ENCODE measurements at regions not wholly inside any gene's neighbourhood (a gene's known extent, or its start where the extent isn't known, plus 50 kb on each side); places are given as distances from the start of the nearest gene placed in this dataset.

DNA sequence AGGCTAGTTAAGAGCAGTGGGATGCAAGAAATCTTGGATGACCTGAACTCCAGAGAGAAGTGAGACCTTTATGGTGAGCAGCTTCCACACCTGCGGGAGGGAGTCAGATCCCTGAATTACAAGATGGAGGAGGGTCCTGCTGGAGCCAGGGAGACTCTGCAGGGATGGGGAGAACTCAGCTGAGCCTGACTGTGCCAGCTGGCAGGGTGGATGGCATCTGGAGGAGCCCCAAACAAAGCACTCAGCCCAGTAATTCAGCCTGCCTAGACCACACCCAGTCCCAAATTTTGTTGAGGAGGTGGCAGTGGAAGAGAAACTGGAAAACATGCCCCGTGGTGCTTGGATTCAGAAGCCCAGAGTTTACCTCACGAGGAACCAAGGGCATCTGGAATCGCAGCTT lies 208.2 kb downstream of the WDR11 start:
- H3K27me3 ChIP-seq (ENCODE audit: control insufficient read depth in 1 of 2, insufficient read depth in 2 of 2, low read length in 2 of 2), result no peaks in the 10 kb centered on the region
- no peak overlapping the region for H3K27ac ChIP-seq (ENCODE audit: low read depth, low read length)
- H3K36me3 ChIP-seq (ENCODE audit: insufficient read depth, low read length), result no peaks in the 10 kb centered on the region
- H3K4me1 ChIP-seq (ENCODE audit: insufficient read depth, low read length), result peaks cover 16% of the 10 kb centered on the region
- no peak overlapping the region for H3K4me3 ChIP-seq (ENCODE audit: low read depth in 1 of 2, low read length in 2 of 2)
- no peaks in the 10 kb centered on the region for H3K9me3 ChIP-seq (ENCODE audit: low read length)
- no peak overlapping the region for H3K9ac ChIP-seq (ENCODE audit: low read length)

DNA sequence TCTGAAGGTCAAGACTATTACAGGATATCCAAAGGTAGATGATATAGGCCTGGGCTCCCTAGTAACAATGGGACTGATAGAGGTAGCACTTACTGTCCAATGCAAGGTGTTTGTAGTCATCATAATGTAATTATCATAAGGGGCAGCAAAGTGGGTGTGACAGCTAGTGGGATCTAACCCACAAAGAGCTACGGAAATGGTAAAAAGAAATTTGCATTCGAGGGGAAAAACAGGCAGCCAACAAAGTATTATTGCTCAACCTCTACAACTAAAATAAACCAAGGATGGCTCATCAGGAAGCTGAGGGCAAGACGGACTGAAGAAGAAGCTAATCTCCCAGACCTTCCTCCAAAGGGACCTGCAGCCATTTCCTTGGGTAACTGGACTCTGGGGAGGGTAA lies 211.0 kb downstream of the WDR11 start:
- H3K27ac ChIP-seq (ENCODE audit: low read depth, low read length), result no peak overlapping the region
- H3K4me3 ChIP-seq (ENCODE audit: low read depth in 1 of 2, low read length in 2 of 2), result no peak overlapping the region
- no peaks in the 10 kb centered on the region for H3K27me3 ChIP-seq (ENCODE audit: control insufficient read depth in 1 of 2, insufficient read depth in 2 of 2, low read length in 2 of 2)
- H3K9me3 ChIP-seq (ENCODE audit: low read length), result no peaks in the 10 kb centered on the region
- peaks cover 10% of the 10 kb centered on the region for H3K4me1 ChIP-seq (ENCODE audit: insufficient read depth, low read length)
- H3K36me3 ChIP-seq (ENCODE audit: insufficient read depth, low read length), result no peaks in the 10 kb centered on the region
- H3K9ac ChIP-seq (ENCODE audit: low read length), result no peak overlapping the region

DNA sequence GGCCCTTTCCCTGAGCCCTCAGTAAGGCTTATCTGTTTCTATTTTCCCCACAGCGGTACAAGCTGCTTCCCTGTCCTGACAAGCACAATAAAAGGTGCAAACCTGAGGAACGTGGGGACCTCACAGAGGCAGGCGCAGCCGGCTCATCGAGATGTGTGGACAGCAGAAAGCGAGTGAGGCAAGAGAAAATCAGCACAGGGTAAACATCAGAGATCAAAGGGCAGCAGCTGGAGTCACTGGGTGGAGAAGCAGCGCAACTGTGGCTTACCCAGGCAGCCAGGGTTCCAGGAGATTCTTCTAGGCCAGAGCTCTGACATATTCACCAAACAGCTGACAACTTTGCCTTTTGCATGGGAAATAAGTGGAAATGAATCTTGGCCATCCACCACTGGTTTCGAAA lies 212.6 kb downstream of the WDR11 start:
- Histone ChIP-seq H3K27ac (ENCODE audit: low read depth, low read length) (no peak overlapping the region), H3K4me3 (ENCODE audit: low read depth in 1 of 2, low read length in 2 of 2) (no peak overlapping the region), H3K9ac (ENCODE audit: low read length) (no peak overlapping the region), H3K27me3 (ENCODE audit: control insufficient read depth in 1 of 2, insufficient read depth in 2 of 2, low read length in 2 of 2) (no peaks in the 10 kb centered on the region), H3K9me3 (ENCODE audit: low read length) (no peaks in the 10 kb centered on the region), H3K36me3 (ENCODE audit: insufficient read depth, low read length) (no peaks in the 10 kb centered on the region), H3K4me1 (ENCODE audit: insufficient read depth, low read length) (peaks cover 13% of the 10 kb centered on the region)

DNA sequence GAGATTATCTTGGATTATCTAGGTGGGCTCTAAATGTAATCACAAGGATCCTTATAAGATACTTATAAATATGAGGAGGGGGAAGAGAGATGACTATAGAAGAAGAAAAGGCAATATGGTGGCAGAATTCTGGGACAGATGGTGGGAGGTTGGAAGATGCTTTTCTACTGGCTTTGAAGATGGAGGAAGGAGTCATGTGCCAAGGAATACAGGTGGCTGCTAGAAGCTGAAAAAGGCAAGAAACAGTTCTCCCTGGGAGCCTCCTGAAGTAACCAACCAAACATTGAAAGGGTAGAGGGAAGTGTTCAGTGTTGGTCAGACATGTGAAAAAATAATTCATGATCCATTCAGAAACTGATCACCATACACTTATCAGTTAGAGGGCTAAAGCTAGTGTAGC lies 213.3 kb downstream of the WDR11 start:
- no peaks in the 10 kb centered on the region for H3K36me3 ChIP-seq (ENCODE audit: insufficient read depth, low read length)
- no peak overlapping the region for H3K27ac ChIP-seq (ENCODE audit: low read depth, low read length)

DNA sequence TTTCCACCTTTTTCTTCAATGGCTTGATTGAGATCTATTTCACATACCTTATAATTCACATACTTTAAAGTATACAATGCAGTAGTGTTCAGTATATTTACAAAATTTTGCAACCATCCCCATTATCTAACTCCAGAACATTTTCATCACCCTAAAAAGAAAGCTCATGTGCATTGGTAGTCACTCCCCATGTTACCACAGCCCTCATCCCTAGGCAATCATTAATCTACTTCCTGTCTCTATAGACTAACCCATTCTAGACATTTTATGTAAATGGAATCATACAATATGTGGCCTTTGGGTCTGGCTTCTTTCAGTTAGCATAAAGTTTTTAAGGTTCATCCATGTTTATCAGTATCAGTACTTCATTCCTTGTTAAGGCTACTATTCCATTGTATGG lies 214.2 kb downstream of the WDR11 start:
- Histone ChIP-seq H3K36me3 (ENCODE audit: insufficient read depth, low read length) (no peaks in the 10 kb centered on the region), H3K4me3 (ENCODE audit: low read depth in 1 of 2, low read length in 2 of 2) (no peak overlapping the region), H3K9ac (ENCODE audit: low read length) (no peak overlapping the region), H3K9me3 (ENCODE audit: low read length) (no peaks in the 10 kb centered on the region), H3K27me3 (ENCODE audit: control insufficient read depth in 1 of 2, insufficient read depth in 2 of 2, low read length in 2 of 2) (no peaks in the 10 kb centered on the region), H3K27ac (ENCODE audit: low read depth, low read length) (no peak overlapping the region), H3K4me1 (ENCODE audit: insufficient read depth, low read length) (peaks cover 19% of the 10 kb centered on the region)

More for the DNA sequence above, 213.3 kb downstream of the WDR11 start:
- Histone ChIP-seq H3K4me3 (ENCODE audit: low read depth in 1 of 2, low read length in 2 of 2) (no peak overlapping the region), H3K9ac (ENCODE audit: low read length) (no peak overlapping the region), H3K27me3 (ENCODE audit: control insufficient read depth in 1 of 2, insufficient read depth in 2 of 2, low read length in 2 of 2) (no peaks in the 10 kb centered on the region), H3K9me3 (ENCODE audit: low read length) (no peaks in the 10 kb centered on the region), H3K4me1 (ENCODE audit: insufficient read depth, low read length) (peaks cover 13% of the 10 kb centered on the region)

DNA sequence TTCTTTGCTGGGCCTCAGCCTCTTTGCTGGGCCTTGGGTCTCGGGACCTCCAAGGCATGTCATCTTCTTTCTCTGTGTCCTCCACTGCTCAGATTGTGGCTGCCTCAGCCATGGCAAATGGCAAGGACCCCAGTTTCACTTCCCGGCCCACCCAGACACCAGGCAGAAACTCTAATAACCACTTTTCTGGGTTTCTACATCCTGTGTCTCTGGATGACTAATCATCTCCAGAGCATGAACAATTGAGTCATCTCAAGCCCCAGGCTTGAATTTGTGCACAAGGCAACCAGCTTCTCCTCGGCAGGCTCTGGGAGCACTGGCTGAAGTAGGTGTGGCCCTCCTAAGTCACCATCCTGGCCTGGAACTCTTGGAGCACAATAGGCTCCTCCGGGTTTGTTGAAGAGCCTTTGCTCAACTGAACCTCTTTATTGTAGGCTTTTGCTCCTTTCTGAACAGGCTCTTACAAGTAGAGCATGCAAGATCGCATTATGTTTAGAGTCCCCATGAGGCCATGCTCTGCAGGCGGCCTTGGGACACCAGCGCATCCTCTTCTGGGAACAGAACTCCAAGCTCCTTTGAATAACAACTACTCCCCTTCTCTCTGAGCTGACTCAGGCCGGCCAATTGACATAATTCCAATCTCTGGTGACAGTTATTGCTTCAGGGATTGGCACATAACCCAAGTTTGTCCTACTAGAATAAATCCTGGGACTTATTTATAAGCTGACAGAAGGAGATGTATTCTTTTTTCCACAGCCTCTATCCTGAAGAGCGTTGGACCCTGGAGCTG lies 218.1 kb downstream of the WDR11 start:
- H3K27me3 ChIP-seq (ENCODE audit: control insufficient read depth in 1 of 2, insufficient read depth in 2 of 2, low read length in 2 of 2), result no peaks in the 10 kb centered on the region
- H3K4me1 ChIP-seq (ENCODE audit: insufficient read depth, low read length), result peaks cover 50% of the 10 kb centered on the region
- H3K27ac ChIP-seq (ENCODE audit: low read depth, low read length), result peak overlapping the region; percentile 35
- H3K9ac ChIP-seq (ENCODE audit: low read length), result no peak overlapping the region
- H3K9me3 ChIP-seq (ENCODE audit: low read length), result no peaks in the 10 kb centered on the region
- no peak overlapping the region for H3K4me3 ChIP-seq (ENCODE audit: low read depth in 1 of 2, low read length in 2 of 2)
- H3K36me3 ChIP-seq (ENCODE audit: insufficient read depth, low read length), result no peaks in the 10 kb centered on the region

DNA sequence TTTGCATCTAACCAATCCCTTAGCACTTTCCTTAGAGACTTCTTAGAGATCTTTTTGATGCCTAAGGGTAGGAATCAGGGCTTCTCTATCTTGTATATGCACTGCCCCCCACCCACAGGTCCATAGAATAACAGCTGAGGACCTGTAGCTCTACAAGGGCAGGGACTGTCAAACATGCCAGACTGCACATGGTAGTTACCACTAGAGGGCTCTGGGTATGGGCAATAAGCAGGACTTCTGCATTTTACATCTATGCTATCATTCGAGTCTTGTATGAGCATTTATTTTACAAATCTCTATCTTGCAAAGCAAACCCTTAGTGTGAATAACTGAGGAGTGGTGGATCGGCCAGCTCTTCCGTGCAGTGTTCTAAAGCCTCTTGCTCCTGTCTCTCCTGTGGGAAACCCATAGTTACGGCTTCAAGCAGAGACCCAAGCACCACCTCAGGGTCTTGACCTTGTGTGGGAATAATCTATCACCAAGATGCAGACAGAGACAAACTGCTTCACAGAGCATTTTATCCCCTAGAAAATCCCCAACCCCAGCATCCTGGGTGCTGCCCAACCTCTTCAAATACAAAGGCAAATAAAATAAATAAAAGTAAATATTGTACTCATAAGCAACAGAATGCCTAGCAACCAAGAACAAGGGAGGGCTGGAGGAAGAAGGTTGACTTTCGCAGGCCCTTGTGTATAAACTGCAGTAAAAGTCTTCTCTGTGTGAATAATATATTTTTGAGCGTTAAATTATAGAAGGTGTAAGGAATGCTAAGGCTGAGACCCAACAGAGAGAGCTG lies 219.3 kb downstream of the WDR11 start:
- H3K36me3 ChIP-seq (ENCODE audit: insufficient read depth, low read length), result no peaks in the 10 kb centered on the region
- H3K4me1 ChIP-seq (ENCODE audit: insufficient read depth, low read length), result peaks cover 62% of the 10 kb centered on the region
- no peaks in the 10 kb centered on the region for H3K9me3 ChIP-seq (ENCODE audit: low read length)
- H3K4me3 ChIP-seq (ENCODE audit: low read depth in 1 of 2, low read length in 2 of 2), result no peak overlapping the region
- no peaks in the 10 kb centered on the region for H3K27me3 ChIP-seq (ENCODE audit: control insufficient read depth in 1 of 2, insufficient read depth in 2 of 2, low read length in 2 of 2)
- peak overlapping the region; percentile 86 for H3K27ac ChIP-seq (ENCODE audit: low read depth, low read length)
- H3K9ac ChIP-seq (ENCODE audit: low read length), result no peak overlapping the region

DNA sequence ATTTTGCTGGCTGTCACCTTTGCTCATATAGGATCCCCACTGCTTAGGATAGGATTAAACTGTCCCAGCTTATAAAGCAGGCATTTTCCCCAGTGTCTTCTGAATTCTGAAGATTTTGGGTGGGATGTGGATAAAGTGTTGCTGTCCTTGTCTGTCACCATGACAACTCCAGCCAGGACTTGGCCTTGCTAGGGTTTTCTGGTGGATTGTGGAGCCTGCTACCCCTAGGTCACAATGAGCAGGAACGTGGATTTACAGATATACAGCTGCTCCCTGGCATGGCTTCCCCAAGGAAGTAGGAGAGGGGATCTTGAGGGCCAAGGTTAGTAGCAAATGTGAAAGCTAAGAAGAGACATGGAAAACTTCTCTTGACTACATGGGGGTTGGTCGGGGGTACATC lies 220.7 kb downstream of the WDR11 start:
- peak overlapping the region; percentile 86 for H3K27ac ChIP-seq (ENCODE audit: low read depth, low read length)
- H3K27me3 ChIP-seq (ENCODE audit: control insufficient read depth in 1 of 2, insufficient read depth in 2 of 2, low read length in 2 of 2), result no peaks in the 10 kb centered on the region
- no peak overlapping the region for H3K4me3 ChIP-seq (ENCODE audit: low read depth in 1 of 2, low read length in 2 of 2)
- H3K36me3 ChIP-seq (ENCODE audit: insufficient read depth, low read length), result no peaks in the 10 kb centered on the region
- H3K9me3 ChIP-seq (ENCODE audit: low read length), result no peaks in the 10 kb centered on the region
- no peak overlapping the region for H3K9ac ChIP-seq (ENCODE audit: low read length)
- H3K4me1 ChIP-seq (ENCODE audit: insufficient read depth, low read length), result peaks cover 76% of the 10 kb centered on the region

DNA sequence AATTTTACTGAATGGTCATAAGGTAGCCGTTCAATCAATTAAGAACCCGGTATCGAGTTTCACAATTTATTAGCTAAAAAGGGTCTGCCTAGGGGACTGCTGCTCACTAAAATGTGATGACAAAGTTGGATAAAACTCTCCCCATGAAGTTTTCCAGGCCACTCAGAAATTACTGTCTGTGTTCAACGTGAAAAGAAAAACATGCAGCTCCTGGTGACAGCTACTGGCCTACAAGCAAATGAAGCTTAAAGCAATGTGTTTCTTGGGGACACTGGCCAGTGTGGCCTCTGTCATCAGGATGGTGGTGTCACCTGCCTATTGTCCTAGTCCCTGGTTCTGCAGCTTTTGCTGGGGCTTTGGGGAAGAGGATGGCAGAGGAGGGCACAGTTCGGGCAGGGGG lies 222.6 kb downstream of the WDR11 start:
- Histone ChIP-seq H3K27ac (ENCODE audit: low read depth, low read length) (peak overlapping the region; percentile 2), H3K27me3 (ENCODE audit: control insufficient read depth in 1 of 2, insufficient read depth in 2 of 2, low read length in 2 of 2) (no peaks in the 10 kb centered on the region), H3K4me1 (ENCODE audit: insufficient read depth, low read length) (peaks cover 92% of the 10 kb centered on the region), H3K9ac (ENCODE audit: low read length) (no peak overlapping the region), H3K9me3 (ENCODE audit: low read length) (no peaks in the 10 kb centered on the region), H3K36me3 (ENCODE audit: insufficient read depth, low read length) (no peaks in the 10 kb centered on the region), H3K4me3 (ENCODE audit: low read depth in 1 of 2, low read length in 2 of 2) (no peak overlapping the region)

DNA sequence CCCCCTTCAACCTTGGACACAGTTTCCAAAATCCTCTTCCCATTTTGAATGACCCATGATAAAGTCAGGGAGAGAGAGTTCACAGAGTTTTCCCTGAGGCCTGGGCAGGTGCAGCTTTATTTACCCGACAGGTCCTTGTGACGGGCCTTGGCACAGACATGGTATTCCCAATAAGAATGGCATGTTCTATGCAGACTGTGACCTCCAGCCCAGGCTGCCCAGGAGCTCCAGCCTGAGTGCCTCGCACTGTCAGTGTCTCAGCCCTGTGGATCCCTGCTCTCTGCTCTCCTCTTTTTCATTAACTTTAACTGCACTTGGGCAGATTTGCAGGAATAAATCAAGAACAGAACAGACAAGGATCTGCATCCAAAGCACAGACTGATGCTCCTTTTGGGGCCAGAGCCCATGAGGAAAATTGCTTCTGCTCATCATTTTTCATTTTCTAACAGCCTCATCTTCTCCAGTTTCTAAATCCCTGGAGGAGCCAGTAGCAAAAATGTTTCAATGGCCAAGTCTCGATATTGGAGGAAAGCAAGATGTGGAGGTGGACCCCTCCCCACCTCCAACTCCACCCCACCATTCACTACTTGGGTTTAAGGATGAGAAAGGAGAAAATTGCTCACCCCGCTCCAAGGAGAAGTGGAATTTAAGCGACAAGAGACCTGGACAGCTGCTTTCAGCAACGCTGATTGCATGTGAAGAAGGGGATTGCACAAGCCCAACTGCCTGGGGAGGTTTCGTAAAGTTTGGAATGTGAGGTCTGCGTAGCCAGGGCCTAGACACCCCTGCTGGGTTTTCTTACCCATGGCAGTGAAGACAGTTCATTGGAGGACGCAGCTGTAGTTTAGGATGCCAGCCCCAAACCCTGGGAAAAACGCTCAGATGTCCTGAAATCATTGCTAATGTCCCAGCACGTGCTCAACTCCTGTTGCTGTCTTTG lies 225.9 kb downstream of the WDR11 start:
- peak overlapping the region in 1 of 2 donors; percentile 3 for H3K4me3 ChIP-seq (ENCODE audit: low read depth in 1 of 2, low read length in 2 of 2)
- H3K36me3 ChIP-seq (ENCODE audit: insufficient read depth, low read length), result no peaks in the 10 kb centered on the region
- no peaks in the 10 kb centered on the region for H3K9me3 ChIP-seq (ENCODE audit: low read length)
- H3K27me3 ChIP-seq (ENCODE audit: control insufficient read depth in 1 of 2, insufficient read depth in 2 of 2, low read length in 2 of 2), result no peaks in the 10 kb centered on the region
- no peak overlapping the region for H3K9ac ChIP-seq (ENCODE audit: low read length)
- peaks cover 82% of the 10 kb centered on the region for H3K4me1 ChIP-seq (ENCODE audit: insufficient read depth, low read length)
- H3K27ac ChIP-seq (ENCODE audit: low read depth, low read length), result peak overlapping the region; percentile 68

DNA sequence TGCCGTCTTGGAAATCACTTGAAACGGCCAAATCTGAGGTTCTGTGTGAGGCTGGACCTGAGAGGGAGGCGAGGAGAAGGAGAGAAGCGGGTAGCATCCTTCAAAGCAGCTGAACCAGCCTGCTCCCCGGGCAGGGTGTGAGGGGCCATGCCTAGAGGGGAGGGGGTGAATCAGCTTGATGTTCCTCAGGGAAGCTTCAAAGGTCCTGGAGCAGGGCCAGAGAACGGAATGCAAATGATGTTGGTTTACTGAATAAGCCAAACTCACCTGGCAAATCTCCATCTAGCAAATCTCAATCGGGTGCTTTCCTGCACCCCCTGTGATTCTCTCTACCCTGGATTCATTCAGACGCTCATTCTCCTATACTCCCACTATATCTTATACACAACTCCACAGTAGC lies 226.9 kb downstream of the WDR11 start:
- no peak overlapping the region for H3K9ac ChIP-seq (ENCODE audit: low read length)
- no peak overlapping the region for H3K4me3 ChIP-seq (ENCODE audit: low read depth in 1 of 2, low read length in 2 of 2)
- H3K9me3 ChIP-seq (ENCODE audit: low read length), result no peaks in the 10 kb centered on the region
- H3K36me3 ChIP-seq (ENCODE audit: insufficient read depth, low read length), result no peaks in the 10 kb centered on the region
- no peaks in the 10 kb centered on the region for H3K27me3 ChIP-seq (ENCODE audit: control insufficient read depth in 1 of 2, insufficient read depth in 2 of 2, low read length in 2 of 2)
- peak overlapping the region; percentile 76 for H3K27ac ChIP-seq (ENCODE audit: low read depth, low read length)
- H3K4me1 ChIP-seq (ENCODE audit: insufficient read depth, low read length), result peaks cover 75% of the 10 kb centered on the region

Data from muscle layer of colon (tissue), 2 donors.